Muscle of arm (tissue), 1 donor: ENCODE measurements at regions not wholly inside any gene's neighbourhood (a gene's known extent, or its start where the extent isn't known, plus 50 kb on each side); places are given as distances from the start of the nearest gene placed in this dataset.

ENCODE experiments used
- DNase-seq: peaks from one replicate; pipeline ENCODE4 v3.0.0-alpha.2; 2013

GRCh38 chr3:95356764-95357501, 1294.1 kb downstream of the NSUN3 start:
- DNase-seq, result no peak

GRCh38 chr3:95387242-95388021, 1324.6 kb downstream of the NSUN3 start:
- DNase-seq, result no peak

- DNase-seq, result no peak
These were observed 1327.0 kb downstream of the NSUN3 start for GRCh38 chr3:95389725-95390313.

- DNase-seq, result no peak
These were observed 1331.4 kb downstream of the NSUN3 start for GRCh38 chr3:95394286-95394685.

- DNase-seq, result no peak
These were observed 1336.7 kb downstream of the NSUN3 start for GRCh38 chr3:95399585-95399984.

- no peak for DNase-seq
These were observed 1338.8 kb downstream of the NSUN3 start for GRCh38 chr3:95401693-95402092.

- no peak for DNase-seq
These were observed 1345.0 kb downstream of the NSUN3 start for GRCh38 chr3:95407709-95408463.

GRCh38 chr3:95408464-95408862, 1345.6 kb downstream of the NSUN3 start:
- DNase-seq, result no peak

- DNase-seq, result no peak
These were observed 1355.4 kb downstream of the NSUN3 start for GRCh38 chr3:95418251-95418650.

GRCh38 chr3:95424279-95424678, 1361.4 kb downstream of the NSUN3 start:
- no peak for DNase-seq

GRCh38 chr3:95434491-95434890, 1371.6 kb downstream of the NSUN3 start:
- DNase-seq, result peak; percentile 6

GRCh38 chr3:95437409-95437808, 1374.5 kb downstream of the NSUN3 start:
- DNase-seq, result no peak

- DNase-seq, result no peak
These were observed 1375.4 kb downstream of the NSUN3 start for GRCh38 chr3:95438274-95438673.

GRCh38 chr3:95442766-95443165, 1371.6 kb upstream of the EPHA6 start:
- DNase-seq, result no peak

GRCh38 chr3:95449841-95450240, 1364.6 kb upstream of the EPHA6 start:
- DNase-seq, result no peak

GRCh38 chr3:95453242-95453641, 1361.2 kb upstream of the EPHA6 start:
- no peak for DNase-seq

- DNase-seq, result no peak
These were observed 1357.6 kb upstream of the EPHA6 start for GRCh38 chr3:95456835-95457234.

- peak; percentile 30 for DNase-seq
These were observed 1354.7 kb upstream of the EPHA6 start for GRCh38 chr3:95459706-95460105.

GRCh38 chr3:95460274-95460673, 1354.1 kb upstream of the EPHA6 start:
- DNase-seq, result peak; percentile 18

- DNase-seq, result no peak
These were observed 1352.2 kb upstream of the EPHA6 start for GRCh38 chr3:95462161-95462560.

- DNase-seq, result peak; percentile 13
These were observed 1350.0 kb upstream of the EPHA6 start for GRCh38 chr3:95464346-95464745.

GRCh38 chr3:95468331-95468730, 1346.1 kb upstream of the EPHA6 start:
- DNase-seq, result no peak
